Skeletal muscle satellite cell (primary cell): ENCODE measurements at regions not wholly inside any gene's neighbourhood (a gene's known extent, or its start where the extent isn't known, plus 50 kb on each side); places are given as distances from the start of the nearest gene placed in this dataset.

Experiments used
- H3K27me3 ChIP-seq: 2 replicates; pipeline ENCODE4 v1.7.0; 2013; ENCODE audit warnings: low read length; ENCODE audit not compliant: control insufficient read depth, insufficient read depth
- H3K36me3 ChIP-seq: 2 replicates; pipeline ENCODE4 v1.7.0; 2013; ENCODE audit warnings: mild to moderate bottlenecking, control low read depth, low read length; ENCODE audit not compliant: insufficient read depth
- H3K4me1 ChIP-seq: 2 replicates; pipeline ENCODE4 v1.7.0; 2013; ENCODE audit warnings: low read length; ENCODE audit not compliant: control insufficient read depth, insufficient read depth
- H3K4me2 ChIP-seq: 2 replicates; pipeline ENCODE4 v1.7.0; 2013; ENCODE audit warnings: mild to moderate bottlenecking, low read length
- H3K4me3 ChIP-seq: 2 replicates; pipeline ENCODE4 v1.7.0; 2013; ENCODE audit warnings: low read length
- H3K9ac ChIP-seq: 2 replicates; pipeline ENCODE4 v1.7.0; 2013; ENCODE audit warnings: mild to moderate bottlenecking, low read depth, low read length, moderate library complexity
- H3K9me3 ChIP-seq: replicated peaks from 2 replicates; pipeline ENCODE4 v1.7.0; 2013; ENCODE audit warnings: mild to moderate bottlenecking, control low read depth, low read length

GRCh38 chr5:57960569-57960968, 478.0 kb upstream of the ACTBL2 start:
- Histone ChIP-seq H3K4me1 (no peaks in the 10 kb centered on the region), H3K27me3 (no peaks in the 10 kb centered on the region), H3K4me3 (no peak overlapping the region), H3K36me3 (no peaks in the 10 kb centered on the region), H3K9ac (no peak overlapping the region), H3K9me3 (no peaks in the 10 kb centered on the region), H3K4me2 (no peak overlapping the region)

GRCh38 chr5:57956636-57957035, 474.0 kb upstream of the ACTBL2 start:
- Histone ChIP-seq H3K4me1 (no peaks in the 10 kb centered on the region), H3K9me3 (no peaks in the 10 kb centered on the region), H3K9ac (no peak overlapping the region), H3K4me2 (no peak overlapping the region), H3K4me3 (no peak overlapping the region), H3K27me3 (no peaks in the 10 kb centered on the region), H3K36me3 (no peaks in the 10 kb centered on the region)

DNA sequence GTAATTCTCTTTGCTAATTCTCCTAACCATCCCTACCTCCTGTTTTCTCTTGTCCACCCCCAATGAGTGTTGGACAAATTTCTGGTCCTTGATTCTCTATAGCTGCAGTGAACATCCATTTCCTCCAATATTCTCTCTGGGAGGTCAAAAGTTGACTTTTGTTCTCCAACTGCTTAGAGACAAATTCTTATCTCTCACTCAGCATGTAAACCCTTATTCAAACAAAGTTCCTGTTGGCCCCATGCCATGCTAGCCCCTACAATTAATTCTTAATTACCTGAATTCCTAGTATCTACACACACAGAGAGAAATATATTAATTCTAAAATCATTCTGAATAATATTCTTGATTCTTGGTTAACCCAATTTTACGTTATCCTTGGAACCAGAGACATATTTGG, 472.9 kb upstream of the ACTBL2 start:
- Histone ChIP-seq H3K9me3 (no peaks in the 10 kb centered on the region), H3K36me3 (no peaks in the 10 kb centered on the region), H3K27me3 (no peaks in the 10 kb centered on the region), H3K4me3 (no peak overlapping the region), H3K9ac (no peak overlapping the region), H3K4me1 (no peaks in the 10 kb centered on the region), H3K4me2 (no peak overlapping the region)

- Histone ChIP-seq H3K4me2 (no peak overlapping the region), H3K9ac (no peak overlapping the region), H3K4me1 (no peaks in the 10 kb centered on the region), H3K4me3 (no peak overlapping the region), H3K27me3 (no peaks in the 10 kb centered on the region), H3K36me3 (no peaks in the 10 kb centered on the region), H3K9me3 (no peaks in the 10 kb centered on the region)
Measured at GRCh38 chr5:57953792-57954191, 471.2 kb upstream of the ACTBL2 start.

GRCh38 chr5:57950616-57951228, 468.1 kb upstream of the ACTBL2 start:
- H3K4me1 ChIP-seq, result no peaks in the 10 kb centered on the region
- no peaks in the 10 kb centered on the region for H3K9me3 ChIP-seq
- no peak overlapping the region for H3K4me3 ChIP-seq
- H3K27me3 ChIP-seq, result no peaks in the 10 kb centered on the region
- no peaks in the 10 kb centered on the region for H3K36me3 ChIP-seq
- no peak overlapping the region for H3K4me2 ChIP-seq
- H3K9ac ChIP-seq, result no peak overlapping the region

- Histone ChIP-seq H3K4me3 (no peak overlapping the region), H3K9me3 (no peaks in the 10 kb centered on the region), H3K4me2 (no peak overlapping the region), H3K9ac (no peak overlapping the region), H3K27me3 (no peaks in the 10 kb centered on the region), H3K36me3 (no peaks in the 10 kb centered on the region), H3K4me1 (no peaks in the 10 kb centered on the region)
Measured at GRCh38 chr5:57948091-57948490, 465.5 kb upstream of the ACTBL2 start.

- no peak overlapping the region for H3K4me3 ChIP-seq
- H3K9me3 ChIP-seq, result no peaks in the 10 kb centered on the region
- no peak overlapping the region for H3K4me2 ChIP-seq
- H3K4me1 ChIP-seq, result no peaks in the 10 kb centered on the region
- no peak overlapping the region for H3K9ac ChIP-seq
- H3K36me3 ChIP-seq, result no peaks in the 10 kb centered on the region
- no peaks in the 10 kb centered on the region for H3K27me3 ChIP-seq
Measured at GRCh38 chr5:57947181-57947580, 464.6 kb upstream of the ACTBL2 start.

- no peaks in the 10 kb centered on the region for H3K9me3 ChIP-seq
- H3K36me3 ChIP-seq, result no peaks in the 10 kb centered on the region
- H3K4me1 ChIP-seq, result peaks cover 5% of the 10 kb centered on the region
- H3K4me2 ChIP-seq, result no peak overlapping the region
- H3K4me3 ChIP-seq, result no peak overlapping the region
- H3K27me3 ChIP-seq, result no peaks in the 10 kb centered on the region
- H3K9ac ChIP-seq, result no peak overlapping the region
Measured at GRCh38 chr5:57940879-57941278, 458.3 kb upstream of the ACTBL2 start.

DNA sequence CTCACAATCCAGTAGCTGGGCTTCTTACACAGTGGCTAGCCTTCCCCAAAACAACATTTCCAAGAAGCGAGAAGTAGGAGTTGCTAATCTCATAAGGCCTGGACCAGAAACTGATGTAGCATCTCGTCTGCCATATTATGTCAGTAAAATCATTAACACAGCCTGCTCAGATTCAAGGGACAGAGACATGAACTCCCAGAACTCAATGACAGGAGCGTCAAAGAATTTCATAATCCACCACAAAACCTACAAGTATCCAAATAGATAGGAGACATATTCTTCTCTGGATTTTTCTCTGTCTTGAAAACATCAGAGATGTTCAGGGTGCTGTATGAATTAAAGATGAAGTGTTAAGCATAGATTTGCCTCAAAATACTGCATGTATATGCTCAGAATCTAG, 457.6 kb upstream of the ACTBL2 start:
- H3K27me3 ChIP-seq, result no peaks in the 10 kb centered on the region
- no peaks in the 10 kb centered on the region for H3K9me3 ChIP-seq
- H3K4me1 ChIP-seq, result peaks cover 5% of the 10 kb centered on the region

GRCh38 chr5:57939771-57940170, 457.2 kb upstream of the ACTBL2 start:
- H3K36me3 ChIP-seq, result no peaks in the 10 kb centered on the region
- H3K9ac ChIP-seq, result no peak overlapping the region
- H3K4me3 ChIP-seq, result no peak overlapping the region
- no peaks in the 10 kb centered on the region for H3K27me3 ChIP-seq
- peaks cover 5% of the 10 kb centered on the region for H3K4me1 ChIP-seq
- no peak overlapping the region for H3K4me2 ChIP-seq
- H3K9me3 ChIP-seq, result no peaks in the 10 kb centered on the region

More for the DNA sequence above, 457.6 kb upstream of the ACTBL2 start:
- Histone ChIP-seq H3K4me2 (no peak overlapping the region), H3K36me3 (no peaks in the 10 kb centered on the region), H3K9ac (no peak overlapping the region), H3K4me3 (no peak overlapping the region)

- H3K4me1 ChIP-seq, result peaks cover 5% of the 10 kb centered on the region
- H3K27me3 ChIP-seq, result no peaks in the 10 kb centered on the region
- no peak overlapping the region for H3K4me2 ChIP-seq
Measured at GRCh38 chr5:57939335-57939734, 456.7 kb upstream of the ACTBL2 start.

DNA sequence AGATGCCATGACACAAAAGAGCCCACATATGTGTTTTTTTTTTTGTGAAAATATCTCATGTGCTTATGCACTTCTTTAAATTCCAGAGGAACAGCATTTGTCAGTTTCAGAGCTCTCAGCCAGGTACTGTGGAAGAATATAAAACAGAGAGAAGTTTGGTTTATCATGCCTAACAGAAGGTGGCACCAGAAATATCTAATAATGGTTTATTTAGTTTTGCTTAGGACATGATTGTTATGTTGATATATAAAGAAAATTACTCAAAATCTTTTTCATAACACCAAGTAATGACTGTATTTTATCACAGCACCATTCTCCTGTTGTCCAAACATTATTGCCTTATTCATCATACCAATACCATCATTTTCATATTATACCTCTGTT, 455.6 kb upstream of the ACTBL2 start:
- H3K36me3 ChIP-seq, result no peaks in the 10 kb centered on the region
- no peak overlapping the region for H3K9ac ChIP-seq
- no peaks in the 10 kb centered on the region for H3K27me3 ChIP-seq

More at GRCh38 chr5:57939335-57939734, 456.7 kb upstream of the ACTBL2 start:
- Histone ChIP-seq H3K9me3 (no peaks in the 10 kb centered on the region), H3K36me3 (no peaks in the 10 kb centered on the region), H3K4me3 (no peak overlapping the region), H3K9ac (no peak overlapping the region)

More for the DNA sequence above, 455.6 kb upstream of the ACTBL2 start:
- no peak overlapping the region for H3K4me2 ChIP-seq
- H3K9me3 ChIP-seq, result no peaks in the 10 kb centered on the region
- H3K4me1 ChIP-seq, result peaks cover 5% of the 10 kb centered on the region
- H3K4me3 ChIP-seq, result no peak overlapping the region
